SK-N-SH (cell line): ENCODE measurements at regions not wholly inside any gene's neighbourhood (a gene's known extent, or its start where the extent isn't known, plus 50 kb on each side); places are given as distances from the start of the nearest gene placed in this dataset.
A peak's percentile ranks its signal among the peaks of the same experiment; 100 is the strongest.

Experiments
- CTCF ChIA-PET: fragments of 300-600, 350-600 bp; formaldehyde crosslinking; extraction: SDS; loops from one replicate; lab custom pipeline; 2021; lab: Yijun Ruan, JAX
- POLR2A ChIA-PET: fragments of 350-600 bp; sonication (Branson Sonifier 250); formaldehyde crosslinking; extraction: SDS; loops from one replicate; lab custom pipeline; 2020; ENCODE audit warnings: antibody characterized with exemption, inconsistent platforms; lab: Yijun Ruan, JAX
- DNase-seq: peaks from one replicate; pipeline ENCODE4 v3.0.0; 2012
- H2AFZ ChIP-seq: fragments of 200-600 bp; sonication (generic); 2 replicates; pipeline ENCODE4 v1.8.1; 2016; ENCODE audit warnings: antibody characterized with exemption, mild to moderate bottlenecking, low read depth
- H3F3A ChIP-seq: fragments of 200-600 bp; sonication (generic); replicated peaks from 2 replicates; pipeline ENCODE3; 2016; ENCODE audit warnings: antibody characterized with exemption, mild to moderate bottlenecking; ENCODE audit not compliant: insufficient read depth
- H3K27ac ChIP-seq, 2 experiments: fragments of 200-500 bp in 1 of 2; fragments of 200-600 bp in 1 of 2; sonication (Bioruptor generic) in 1 of 2; sonication (generic), shearing (Covaris generic) in 1 of 2; 2 replicates each; pipeline versions ENCODE4 v1.5.1 to v1.6.1; 2014 to 2016; ENCODE audit warnings: low read depth in 2 of 2, inconsistent platforms in 1 of 2, low read length in 1 of 2, mild to moderate bottlenecking in 1 of 2, mixed read lengths in 1 of 2
- H3K27me3 ChIP-seq: fragments of 200-600 bp; sonication (generic), shearing (Covaris generic); 2 replicates; pipeline ENCODE4 v1.6.1; 2016; ENCODE audit warnings: mixed run types; ENCODE audit not compliant: insufficient read depth
- H3K36me3 ChIP-seq, 2 experiments: fragments of 200-500 bp in 1 of 2; fragments of 200-600 bp in 1 of 2; sonication (Bioruptor generic) in 1 of 2; sonication (generic) in 1 of 2; replicated peaks in 1 of 2; 2 replicates each; pipeline versions ENCODE3 to v1.5.1; 2014 to 2016; ENCODE audit warnings: low read length in 1 of 2, mild to moderate bottlenecking in 1 of 2; ENCODE audit not compliant: insufficient read depth in 2 of 2, control insufficient read depth in 1 of 2
- H3K4me1 ChIP-seq, 2 experiments: fragments of 200-500 bp in 1 of 2; fragments of 200-600 bp in 1 of 2; sonication (Bioruptor generic) in 1 of 2; sonication (generic), shearing (Covaris generic) in 1 of 2; 2 replicates each; pipeline versions ENCODE4 v1.5.1 to v1.6.1; 2014 to 2016; ENCODE audit warnings: low read depth in 1 of 2, low read length in 1 of 2, mixed run types in 1 of 2; ENCODE audit not compliant: insufficient read depth in 2 of 2, control insufficient read depth in 1 of 2
- H3K4me2 ChIP-seq: fragments of 200-600 bp; sonication (generic), shearing (Covaris generic); 2 replicates; pipeline ENCODE4 v1.6.1; 2017; ENCODE audit warnings: mixed run types
- H3K4me3 ChIP-seq, 2 experiments: fragments of 200-500 bp in 1 of 2; fragments of 200-600 bp in 1 of 2; sonication (Bioruptor generic) in 1 of 2; sonication (generic), shearing (Covaris generic) in 1 of 2; 2 replicates each; pipeline versions ENCODE4 v1.5.1 to v1.8.1; 2014 to 2016; ENCODE audit warnings: low read depth in 2 of 2, inconsistent platforms in 1 of 2, low read length in 1 of 2, mild to moderate bottlenecking in 1 of 2, mixed read lengths in 1 of 2, moderate library complexity in 1 of 2
- H3K79me2 ChIP-seq: fragments of 200-600 bp; sonication (generic); 2 replicates; pipeline ENCODE4 v1.8.1; 2017; ENCODE audit warnings: mild to moderate bottlenecking; ENCODE audit not compliant: insufficient read depth
- H3K9ac ChIP-seq: fragments of 200-600 bp; sonication (generic); 2 replicates; pipeline ENCODE4 v1.6.1; 2017; ENCODE audit warnings: mixed run types
- H3K9me2 ChIP-seq: fragments of 200-600 bp; sonication (generic); 2 replicates; pipeline ENCODE4 v1.6.1; 2017; ENCODE audit warnings: mixed run types
- H3K9me3 ChIP-seq: fragments of 200-600 bp; sonication (generic); 2 replicates; pipeline ENCODE4 v1.6.1; 2017; ENCODE audit warnings: mixed run types, mild to moderate bottlenecking, moderate library complexity
- H4K20me1 ChIP-seq: fragments of 200-600 bp; sonication (generic); 2 replicates; pipeline ENCODE4 v1.6.1; 2017; ENCODE audit warnings: mild to moderate bottlenecking, mixed run types; ENCODE audit not compliant: insufficient read depth
- CTCF ChIP-seq: fragments of 200-600 bp; sonication (generic); IDR thresholded peaks from 2 replicates; pipeline ENCODE4 v1.6.1; 2017; ENCODE audit warnings: antibody characterized with exemption, mild to moderate bottlenecking, moderate library complexity
- EP300 ChIP-seq, 2 experiments: IDR thresholded peaks; 2 replicates each; pipeline versions ENCODE4 v1.4.0 to v1.6.1; 2012; ENCODE audit warnings: borderline replicate concordance in 1 of 2, low read depth in 1 of 2, low read length in 1 of 2
- EZH2phosphoT487 ChIP-seq: fragments of 200-600 bp; sonication (generic); IDR thresholded peaks from 2 replicates; pipeline ENCODE4 v1.6.1; 2017; ENCODE audit warnings: low read depth, mixed run types, mild to moderate bottlenecking, antibody characterized with exemption, moderate library complexity, borderline replicate concordance
- FOXM1 ChIP-seq: IDR thresholded peaks from 2 replicates; pipeline ENCODE4 v1.4.0; 2012; ENCODE audit warnings: low read depth, mild to moderate bottlenecking
- GABPA ChIP-seq: IDR thresholded peaks from 2 replicates; pipeline ENCODE4 v1.4.0; 2012; ENCODE audit warnings: low read depth, mild to moderate bottlenecking
- MEF2A ChIP-seq: IDR thresholded peaks from 2 replicates; pipeline ENCODE4 v1.4.0; 2012; ENCODE audit warnings: low read depth, borderline replicate concordance
- MXI1 ChIP-seq: IDR thresholded peaks from 2 replicates; pipeline ENCODE4 v1.6.1; 2012; ENCODE audit warnings: mild to moderate bottlenecking, low read depth, low read length, improper control_type of control experiment
- PBX3 ChIP-seq: IDR thresholded peaks from 2 replicates; pipeline ENCODE4; 2012
- RFX5 ChIP-seq: IDR thresholded peaks from 2 replicates; pipeline ENCODE4 v1.6.1; 2012; ENCODE audit warnings: mild to moderate bottlenecking, improper control_type of control experiment, low read length
- SIN3A ChIP-seq: IDR thresholded peaks from 2 replicates; pipeline ENCODE4 v1.6.1; 2012; ENCODE audit warnings: low read depth, mild to moderate bottlenecking, low read length, moderate library complexity, borderline replicate concordance
- TAF1 ChIP-seq: IDR thresholded peaks from 2 replicates; pipeline ENCODE4 v1.6.1; 2012; ENCODE audit warnings: low read depth, mild to moderate bottlenecking, low read length, moderate library complexity, borderline replicate concordance
- TCF12 ChIP-seq: IDR thresholded peaks from 2 replicates; pipeline ENCODE4 v1.4.0; 2012
- WGBS: methylation state at CpG from one replicate; pipeline ENCODE4 v1.1.6; 2017; ENCODE audit warnings: low lambda C conversion rate; 5-methylcytosine and 5-hydroxymethylcytosine counted together

- no peak for TF ChIP-seq MXI1
- no peak for TF ChIP-seq EP300 (IDR thresholded peaks at IDR 0.05; ENCODE audit: borderline replicate concordance in 1 of 2, low read depth in 1 of 2, low read length in 1 of 2)
These were observed 72.8 kb upstream of the YPEL5 start (continued) for GRCh38 chr2:30074023-30074422.

- Histone ChIP-seq H3K4me2 (no peak overlapping the region), H2AFZ (no peak overlapping the region), H3K4me1 (no peaks in the 10 kb centered on the region), H3K9me2 (no peaks in the 10 kb centered on the region), H3K27me3 (peaks cover 6% of the 10 kb centered on the region; the same call in 1 of the 2 replicates), H3K4me3 (no peak overlapping the region), H3F3A (no peaks in the 10 kb centered on the region), H4K20me1 (no peaks in the 10 kb centered on the region), H3K36me3 (no peaks in the 10 kb centered on the region), H3K9ac (no peak overlapping the region), H3K79me2 (no peaks in the 10 kb centered on the region), H3K9me3 (no peaks in the 10 kb centered on the region), H3K27ac (no peak overlapping the region)
- POLR2A ChIA-PET = no interaction called here
- TF ChIP-seq CTCF (peak; percentile 16; the same call in 1 of the 2 replicates), MEF2A (no peak), FOXM1 (no peak)
- CTCF ChIA-PET = interaction anchor here (0.6 to 1.9 kb wide), 9 partner anchors 11 to 1122 kb away, joined by 3 to 17 read pairs (median 3); no protein-coding TSS in a partner anchor
- WGBS = 60% methylated on average over 1 of the region's 1 CpG
- DNase-seq = no peak
These were observed 68.3 kb upstream of the YPEL5 start for GRCh38 chr2:30078521-30078920.

GRCh38 chr2:30084915-30085314, 61.9 kb upstream of the YPEL5 start:
- Histone ChIP-seq H3K4me3 (no peak overlapping the region), H3K4me2 (no peak overlapping the region), H3K36me3 (no peaks in the 10 kb centered on the region), H3K9me2 (no peaks in the 10 kb centered on the region), H3K79me2 (no peaks in the 10 kb centered on the region), H2AFZ (no peak overlapping the region), H4K20me1 (no peaks in the 10 kb centered on the region), H3K9me3 (no peaks in the 10 kb centered on the region), H3K4me1 (no peaks in the 10 kb centered on the region; a peak in 1 of 4 replicates), H3K27me3 (no peaks in the 10 kb centered on the region), H3F3A (no peaks in the 10 kb centered on the region), H3K9ac (no peak overlapping the region), H3K27ac (no peak overlapping the region)
- TF ChIP-seq PBX3 (no peak), TCF12 (no peak), EZH2phosphoT487 (no peak), RFX5 (no peak), MEF2A (no peak), GABPA (no peak), TAF1 (no peak), SIN3A (no peak)
- CTCF ChIA-PET = interaction anchor here (1.2 to 6.8 kb wide), 4 partner anchors 29 to 622 kb away, joined by 3 to 104 read pairs (median 8); no protein-coding TSS in a partner anchor
- no peak for DNase-seq
- 60% methylated on average over 4 of the region's 4 CpGs for WGBS
- POLR2A ChIA-PET = no interaction called here
